Cardiac fibroblast (primary cell): ENCODE measurements at regions not wholly inside any gene's neighbourhood (a gene's known extent, or its start where the extent isn't known, plus 50 kb on each side); places are given as distances from the start of the nearest gene placed in this dataset.
A peak's percentile ranks its signal among the peaks of the same experiment; 100 is the strongest.

Experiments used
- DNase-seq, 2 donors: peaks; one replicate each; pipeline versions ENCODE4 v3.0.0 to v3.0.0-alpha.2; 2010; ENCODE audit warnings: low read depth in 2 of 2
- H3K4me3 ChIP-seq, 2 donors: replicated peaks in 1 of 2; 1 replicate in 1 of 2; 2 replicates in 1 of 2; pipeline ENCODE4 v1.5.1; 2011; ENCODE audit warnings: low read depth in 2 of 2, low read length in 2 of 2, mild to moderate bottlenecking in 2 of 2, moderate library complexity in 1 of 2
- CTCF ChIP-seq: IDR thresholded peaks from one replicate; pipeline ENCODE4 v1.5.1; 2011; ENCODE audit warnings: low read depth, mild to moderate bottlenecking, low read length, inconsistent platforms

GRCh38 chr11:69383372-69384250, 89.7 kb downstream of the MYEOV start:
- DNase-seq: no peak
- no peak overlapping the region for H3K4me3 ChIP-seq
- TF ChIP-seq CTCF: no peak

DNA sequence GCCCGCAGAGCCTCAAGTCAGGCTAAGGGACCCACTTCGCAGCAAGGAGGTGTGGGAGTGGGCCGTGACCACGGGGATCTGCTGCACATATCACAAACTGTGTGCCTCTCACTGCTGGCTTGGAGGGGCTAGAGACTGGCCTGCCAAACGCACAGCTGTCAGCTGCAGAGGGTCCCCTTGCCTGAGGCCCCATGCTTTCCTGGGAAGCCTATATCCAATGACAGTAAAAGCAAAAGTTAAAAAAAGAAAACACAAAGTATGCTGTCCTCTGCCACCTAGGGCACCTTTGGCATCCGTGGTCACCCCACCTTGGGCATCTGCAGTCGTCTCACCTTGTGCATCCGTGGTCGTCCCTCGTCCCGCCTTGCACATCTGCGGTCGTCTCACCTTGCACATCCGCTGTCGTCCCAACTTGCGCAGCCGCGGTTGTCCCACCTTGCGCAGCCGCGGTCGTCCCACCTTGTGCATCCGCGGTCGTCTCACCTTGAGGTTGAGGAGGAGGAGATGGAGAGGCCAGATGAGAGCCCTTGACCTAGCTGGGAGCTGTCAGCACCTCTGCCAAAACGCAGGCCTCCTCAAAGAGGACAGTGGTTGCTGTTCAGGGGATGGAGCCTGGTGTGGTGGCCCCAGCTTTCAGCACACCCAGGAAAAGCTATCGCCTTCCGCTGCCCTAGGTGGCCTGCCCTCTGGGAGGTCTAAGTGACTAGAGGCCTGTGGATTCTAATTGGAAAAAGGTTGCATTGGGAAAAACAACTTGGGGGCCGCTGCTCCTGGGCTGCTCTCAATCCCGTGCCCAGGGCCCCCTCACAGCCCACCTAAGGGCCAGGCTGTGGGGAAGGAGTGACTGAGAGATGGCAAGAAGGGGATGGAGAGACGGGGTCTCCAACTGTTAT, 90.5 kb downstream of the MYEOV start:
- H3K4me3 ChIP-seq: no peak overlapping the region
- no peak for DNase-seq
- no peak for TF ChIP-seq CTCF

- no peak overlapping the region for H3K4me3 ChIP-seq
- no peak for TF ChIP-seq CTCF
- DNase-seq: no peak
These were observed 91.3 kb downstream of the MYEOV start for GRCh38 chr11:69385144-69385820.

DNA sequence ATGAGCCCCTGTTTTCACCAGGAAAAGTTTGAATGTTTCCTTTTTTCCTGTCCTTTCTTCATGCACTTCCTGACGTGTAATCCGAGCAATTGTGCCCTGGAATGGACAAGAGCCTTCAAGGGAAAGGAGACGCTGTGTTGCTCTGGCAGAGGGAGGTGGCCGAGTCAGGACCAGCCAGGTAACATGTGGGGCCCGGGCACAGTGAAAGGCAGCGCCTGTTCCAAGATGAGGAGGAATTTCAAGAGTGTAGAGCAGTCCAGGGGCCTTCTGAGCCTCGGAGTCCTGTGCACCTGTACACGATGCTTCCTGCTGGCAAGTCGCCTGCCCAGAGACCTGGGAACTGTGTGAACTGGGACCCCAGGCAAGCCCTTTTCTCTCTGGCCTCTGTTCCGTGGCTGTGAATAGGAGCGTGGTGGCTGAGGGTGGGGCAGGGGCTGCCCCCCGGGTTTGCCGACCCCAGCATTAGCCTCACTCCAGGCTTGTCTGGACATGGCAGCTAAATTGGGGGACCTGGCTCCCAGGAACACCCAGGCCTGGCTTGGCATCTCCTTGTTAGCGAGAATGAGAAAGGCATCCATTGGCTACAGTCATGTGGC, 92.0 kb downstream of the MYEOV start:
- DNase-seq: no peak
- no peak for TF ChIP-seq CTCF
- H3K4me3 ChIP-seq: no peak overlapping the region

GRCh38 chr11:69386594-69387408, 92.8 kb downstream of the MYEOV start:
- no peak for TF ChIP-seq CTCF
- DNase-seq: no peak
- no peak overlapping the region for H3K4me3 ChIP-seq

GRCh38 chr11:69387409-69387885, 93.5 kb downstream of the MYEOV start:
- peak in 1 of 2 donors; percentile 13 for DNase-seq
- H3K4me3 ChIP-seq: no peak overlapping the region
- TF ChIP-seq CTCF: no peak
